IPS-18a (cell line): ENCODE measurements at regions not wholly inside any gene's neighbourhood (a gene's known extent, or its start where the extent isn't known, plus 50 kb on each side); places are given as distances from the start of the nearest gene placed in this dataset.

Experiments
- H3K27ac ChIP-seq: one replicate; pipeline ENCODE4 v1.5.1; 2013; ENCODE audit warnings: low read length
- H3K27me3 ChIP-seq: one replicate; pipeline ENCODE4 v1.6.1; 2013; ENCODE audit warnings: mild to moderate bottlenecking, low read length; ENCODE audit not compliant: control insufficient read depth, insufficient read depth
- H3K36me3 ChIP-seq: one replicate; pipeline ENCODE4 v1.6.1; 2013; ENCODE audit warnings: low read depth, low read length; ENCODE audit not compliant: control insufficient read depth
- H3K4me1 ChIP-seq: one replicate; pipeline ENCODE4 v1.6.1; 2013; ENCODE audit warnings: low read depth, low read length; ENCODE audit not compliant: control insufficient read depth
- H3K4me3 ChIP-seq: one replicate; pipeline ENCODE4 v1.5.1; 2013; ENCODE audit warnings: low read length
- H3K9ac ChIP-seq: one replicate; pipeline ENCODE4 v1.6.1; 2013; ENCODE audit warnings: mild to moderate bottlenecking, low read length, moderate library complexity
- H3K9me3 ChIP-seq: one replicate; pipeline ENCODE4 v1.6.1; 2013; ENCODE audit warnings: low read depth, low read length; ENCODE audit not compliant: control insufficient read depth

GRCh38 chr2:240319221-240319854 is 116.1 kb upstream of the GPC1 start:
- Histone ChIP-seq H3K36me3 (no peaks in the 10 kb centered on the region), H3K4me3 (no peak overlapping the region), H3K27ac (no peak overlapping the region), H3K4me1 (no peaks in the 10 kb centered on the region), H3K9ac (no peak overlapping the region), H3K27me3 (no peaks in the 10 kb centered on the region), H3K9me3 (no peaks in the 10 kb centered on the region)

- no peaks in the 10 kb centered on the region for H3K9me3 ChIP-seq
- H3K27me3 ChIP-seq, result no peaks in the 10 kb centered on the region
- no peaks in the 10 kb centered on the region for H3K4me1 ChIP-seq
- no peak overlapping the region for H3K4me3 ChIP-seq
- no peak overlapping the region for H3K27ac ChIP-seq
- no peaks in the 10 kb centered on the region for H3K36me3 ChIP-seq
- no peak overlapping the region for H3K9ac ChIP-seq
Observed at GRCh38 chr2:240319855-240320203, 115.6 kb upstream of the GPC1 start.

GRCh38 chr2:240320204-240320993 is 115.1 kb upstream of the GPC1 start:
- no peaks in the 10 kb centered on the region for H3K27me3 ChIP-seq

GRCh38 chr2:240322231-240322955 is 113.1 kb upstream of the GPC1 start:
- Histone ChIP-seq H3K9ac (no peak overlapping the region), H3K9me3 (no peaks in the 10 kb centered on the region), H3K27me3 (no peaks in the 10 kb centered on the region)

More at GRCh38 chr2:240320204-240320993, 115.1 kb upstream of the GPC1 start:
- no peaks in the 10 kb centered on the region for H3K4me1 ChIP-seq
- H3K36me3 ChIP-seq, result no peaks in the 10 kb centered on the region
- no peak overlapping the region for H3K27ac ChIP-seq
- no peaks in the 10 kb centered on the region for H3K9me3 ChIP-seq
- H3K9ac ChIP-seq, result no peak overlapping the region
- no peak overlapping the region for H3K4me3 ChIP-seq

GRCh38 chr2:240322991-240323390 is 112.5 kb upstream of the GPC1 start:
- Histone ChIP-seq H3K27me3 (no peaks in the 10 kb centered on the region), H3K4me1 (no peaks in the 10 kb centered on the region), H3K27ac (no peak overlapping the region), H3K36me3 (no peaks in the 10 kb centered on the region), H3K4me3 (no peak overlapping the region), H3K9ac (no peak overlapping the region), H3K9me3 (no peaks in the 10 kb centered on the region)

More at GRCh38 chr2:240322231-240322955, 113.1 kb upstream of the GPC1 start:
- Histone ChIP-seq H3K27ac (no peak overlapping the region), H3K4me3 (no peak overlapping the region), H3K36me3 (no peaks in the 10 kb centered on the region), H3K4me1 (no peaks in the 10 kb centered on the region)

GRCh38 chr2:240323601-240324291 is 111.7 kb upstream of the GPC1 start:
- no peak overlapping the region for H3K27ac ChIP-seq
- H3K36me3 ChIP-seq, result no peaks in the 10 kb centered on the region
- no peaks in the 10 kb centered on the region for H3K9me3 ChIP-seq
- no peak overlapping the region for H3K4me3 ChIP-seq
- no peak overlapping the region for H3K9ac ChIP-seq
- H3K27me3 ChIP-seq, result no peaks in the 10 kb centered on the region
- no peaks in the 10 kb centered on the region for H3K4me1 ChIP-seq

- Histone ChIP-seq H3K4me3 (no peak overlapping the region), H3K36me3 (no peaks in the 10 kb centered on the region), H3K27ac (no peak overlapping the region), H3K27me3 (no peaks in the 10 kb centered on the region), H3K9ac (no peak overlapping the region), H3K9me3 (no peaks in the 10 kb centered on the region), H3K4me1 (no peaks in the 10 kb centered on the region)
Observed at GRCh38 chr2:240324312-240325015, 111.0 kb upstream of the GPC1 start.

- Histone ChIP-seq H3K36me3 (no peaks in the 10 kb centered on the region), H3K4me1 (no peaks in the 10 kb centered on the region), H3K27me3 (no peaks in the 10 kb centered on the region), H3K27ac (no peak overlapping the region), H3K9me3 (no peaks in the 10 kb centered on the region), H3K4me3 (no peak overlapping the region), H3K9ac (no peak overlapping the region)
Observed at GRCh38 chr2:240325016-240326007, 110.2 kb upstream of the GPC1 start.

GRCh38 chr2:240326246-240326645 is 109.2 kb upstream of the GPC1 start:
- Histone ChIP-seq H3K9me3 (no peaks in the 10 kb centered on the region), H3K27ac (no peak overlapping the region), H3K4me1 (no peaks in the 10 kb centered on the region), H3K36me3 (no peaks in the 10 kb centered on the region), H3K9ac (no peak overlapping the region), H3K27me3 (no peaks in the 10 kb centered on the region), H3K4me3 (no peak overlapping the region)

- H3K4me1 ChIP-seq, result no peaks in the 10 kb centered on the region
Observed at GRCh38 chr2:240326886-240327285, 108.6 kb upstream of the GPC1 start.

More at GRCh38 chr2:240326886-240327285, 108.6 kb upstream of the GPC1 start:
- Histone ChIP-seq H3K9ac (no peak overlapping the region), H3K27ac (no peak overlapping the region), H3K36me3 (no peaks in the 10 kb centered on the region), H3K4me3 (no peak overlapping the region), H3K27me3 (no peaks in the 10 kb centered on the region), H3K9me3 (no peaks in the 10 kb centered on the region)
